PFSK-1 (cell line): ENCODE measurements at regions not wholly inside any gene's neighbourhood (a gene's known extent, or its start where the extent isn't known, plus 50 kb on each side); places are given as distances from the start of the nearest gene placed in this dataset.

Source experiments
- POLR2AphosphoS5 ChIP-seq: IDR thresholded peaks from 2 replicates; pipeline ENCODE4 v1.6.1; 2012; ENCODE audit warnings: low read depth, mild to moderate bottlenecking, control low read depth, low read length, moderate library complexity
- TAF1 ChIP-seq: IDR thresholded peaks from 2 replicates; pipeline ENCODE4 v1.6.1; 2012; ENCODE audit warnings: low read length, control low read depth, borderline replicate concordance; ENCODE audit not compliant: insufficient read depth
- TF ChIP-seq, protein P1 (sequence below), 2 experiments: IDR thresholded peaks; 2 replicates each; pipeline versions ENCODE4 v1.6.1 to v1.8.0; 2011 to 2012; ENCODE audit warnings: low read depth in 2 of 2, low read length in 2 of 2, control low read depth in 1 of 2, inconsistent platforms in 1 of 2, mild to moderate bottlenecking in 1 of 2, moderate library complexity in 1 of 2; ENCODE audit not compliant: insufficient read depth in 1 of 2

DNA sequence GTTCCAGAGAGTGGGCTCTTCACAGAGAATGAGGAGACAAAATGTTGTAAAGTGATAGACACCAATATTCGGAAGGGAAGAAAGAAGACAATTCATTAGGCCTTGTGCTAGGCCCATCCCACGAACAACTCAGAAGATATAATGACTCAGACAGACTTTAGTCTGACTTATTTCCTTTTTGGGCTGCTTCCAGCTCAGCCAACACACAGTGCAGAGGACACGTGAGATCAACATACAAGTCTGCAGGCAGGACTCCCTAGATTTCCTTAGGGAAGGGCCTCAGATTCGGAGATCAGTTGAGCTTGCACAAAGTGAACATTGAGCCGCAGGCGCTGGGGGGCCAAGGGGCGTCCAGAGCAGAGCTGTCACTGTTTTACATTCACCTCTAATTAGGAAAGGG lies 290.7 kb upstream of the TENM3 start:
- TF ChIP-seq, protein P1, sequence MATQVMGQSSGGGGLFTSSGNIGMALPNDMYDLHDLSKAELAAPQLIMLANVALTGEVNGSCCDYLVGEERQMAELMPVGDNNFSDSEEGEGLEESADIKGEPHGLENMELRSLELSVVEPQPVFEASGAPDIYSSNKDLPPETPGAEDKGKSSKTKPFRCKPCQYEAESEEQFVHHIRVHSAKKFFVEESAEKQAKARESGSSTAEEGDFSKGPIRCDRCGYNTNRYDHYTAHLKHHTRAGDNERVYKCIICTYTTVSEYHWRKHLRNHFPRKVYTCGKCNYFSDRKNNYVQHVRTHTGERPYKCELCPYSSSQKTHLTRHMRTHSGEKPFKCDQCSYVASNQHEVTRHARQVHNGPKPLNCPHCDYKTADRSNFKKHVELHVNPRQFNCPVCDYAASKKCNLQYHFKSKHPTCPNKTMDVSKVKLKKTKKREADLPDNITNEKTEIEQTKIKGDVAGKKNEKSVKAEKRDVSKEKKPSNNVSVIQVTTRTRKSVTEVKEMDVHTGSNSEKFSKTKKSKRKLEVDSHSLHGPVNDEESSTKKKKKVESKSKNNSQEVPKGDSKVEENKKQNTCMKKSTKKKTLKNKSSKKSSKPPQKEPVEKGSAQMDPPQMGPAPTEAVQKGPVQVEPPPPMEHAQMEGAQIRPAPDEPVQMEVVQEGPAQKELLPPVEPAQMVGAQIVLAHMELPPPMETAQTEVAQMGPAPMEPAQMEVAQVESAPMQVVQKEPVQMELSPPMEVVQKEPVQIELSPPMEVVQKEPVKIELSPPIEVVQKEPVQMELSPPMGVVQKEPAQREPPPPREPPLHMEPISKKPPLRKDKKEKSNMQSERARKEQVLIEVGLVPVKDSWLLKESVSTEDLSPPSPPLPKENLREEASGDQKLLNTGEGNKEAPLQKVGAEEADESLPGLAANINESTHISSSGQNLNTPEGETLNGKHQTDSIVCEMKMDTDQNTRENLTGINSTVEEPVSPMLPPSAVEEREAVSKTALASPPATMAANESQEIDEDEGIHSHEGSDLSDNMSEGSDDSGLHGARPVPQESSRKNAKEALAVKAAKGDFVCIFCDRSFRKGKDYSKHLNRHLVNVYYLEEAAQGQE (IDR thresholded peaks at IDR 0.05; ENCODE audit: insufficient read depth in 1 of 2, low read depth in 2 of 2, low read length in 2 of 2): peak in 1 of 2 experiments; percentile 54; a peak in 1 of 4 replicates
- TF ChIP-seq POLR2AphosphoS5: no peak; the same call in 1 of the 2 replicates
- TF ChIP-seq TAF1: 0 out of 2 replicates have a peak, but pooled peaks have one; percentile 36
